HepG2 (cell line): ENCODE measurements at regions not wholly inside any gene's neighbourhood (a gene's known extent, or its start where the extent isn't known, plus 50 kb on each side); places are given as distances from the start of the nearest gene placed in this dataset.

ENCODE experiments used
- AGO2 ChIP-seq: fragments of 200-400 bp; formaldehyde crosslinking; optimal IDR thresholded peaks from 2 replicates; pipeline ENCODE3; 2017; ENCODE audit warnings: mild to moderate bottlenecking, low read depth, low read length, moderate library complexity
- AHDC1 ChIP-seq: sonication (generic); formaldehyde crosslinking; IDR thresholded peaks from 2 replicates; pipeline ENCODE4 v1.5.1; 2020; ENCODE audit warnings: mild to moderate bottlenecking, missing genetic modification reagents, borderline replicate concordance
- ASH2L ChIP-seq: fragments of 300-600, 200-600 bp; sonication (generic); IDR thresholded peaks from 2 replicates; pipeline ENCODE4 v1.7.0; 2017; ENCODE audit warnings: low read depth, mild to moderate bottlenecking, moderate library complexity, mixed read lengths, low read length; ENCODE audit not compliant: insufficient read length
- HMGXB4 ChIP-seq, 2 experiments: sonication (generic) in 1 of 2; formaldehyde crosslinking in 1 of 2; IDR thresholded peaks; 2 replicates each; pipeline versions ENCODE4 v1.4.0 to v1.6.1; 2018 to 2020; ENCODE audit warnings: missing genetic modification reagents in 2 of 2, borderline replicate concordance in 1 of 2, low read depth in 1 of 2, mild to moderate bottlenecking in 1 of 2, missing biosample characterization in 1 of 2
- ISL2 ChIP-seq: sonication (generic); formaldehyde crosslinking; IDR thresholded peaks from 2 replicates; pipeline ENCODE4 v1.5.0; 2020; ENCODE audit warnings: missing genetic modification reagents
- KAT2B ChIP-seq: fragments of 150-350 bp; IDR thresholded peaks from 2 replicates; pipeline ENCODE4 v1.6.1; 2014; ENCODE audit warnings: low read depth, low read length, borderline replicate concordance
- KMT2B ChIP-seq: IDR thresholded peaks from 2 replicates; pipeline ENCODE4 v1.6.1; 2016; ENCODE audit warnings: missing genetic modification reagents, missing compliant biosample characterization
- ONECUT2 ChIP-seq: sonication (generic); formaldehyde crosslinking; IDR thresholded peaks from 2 replicates; pipeline ENCODE4 v1.4.0; 2020; ENCODE audit warnings: missing genetic modification reagents
- PAX8 ChIP-seq: sonication (generic); formaldehyde crosslinking; IDR thresholded peaks from 2 replicates; pipeline ENCODE4 v1.8.0; 2022; ENCODE audit warnings: mild to moderate bottlenecking, missing genetic modification reagents, borderline replicate concordance
- PHF21A ChIP-seq: sonication (generic); formaldehyde crosslinking; IDR thresholded peaks from 2 replicates; pipeline ENCODE4 v1.5.0; 2020; ENCODE audit warnings: mild to moderate bottlenecking, missing genetic modification reagents
- RFX3 ChIP-seq: IDR thresholded peaks from 2 replicates; pipeline ENCODE4 v1.6.1; 2016; ENCODE audit warnings: missing biosample characterization, missing genetic modification reagents
- SAP130 ChIP-seq: IDR thresholded peaks from 2 replicates; pipeline ENCODE4 v1.6.1; 2016; ENCODE audit warnings: low read depth
- SOX5 ChIP-seq: IDR thresholded peaks from 2 replicates; pipeline ENCODE4 v1.6.1; 2016; ENCODE audit warnings: borderline replicate concordance
- SOX6 ChIP-seq, 2 experiments: fragments of 450-650 bp in 1 of 2; sonication (generic) in 1 of 2; formaldehyde crosslinking in 1 of 2; IDR thresholded peaks; 2 replicates each; pipeline versions ENCODE4 v1.4.0 to v1.6.1; 2017 to 2020; ENCODE audit warnings: antibody characterized with exemption in 1 of 2, mild to moderate bottlenecking in 1 of 2, missing genetic modification reagents in 1 of 2
- ZBTB43 ChIP-seq: sonication (generic); formaldehyde crosslinking; conservative IDR thresholded peaks from 2 replicates; pipeline ENCODE4 v1.4.0; 2020; ENCODE audit warnings: missing genetic modification reagents
- ZIK1 ChIP-seq: sonication (generic); formaldehyde crosslinking; IDR thresholded peaks from 2 replicates; pipeline ENCODE4 v1.5.0; 2020; ENCODE audit warnings: mild to moderate bottlenecking, low read depth, missing genetic modification reagents, borderline replicate concordance
- ZMYM2 ChIP-seq: sonication (generic); formaldehyde crosslinking; IDR thresholded peaks from 2 replicates; pipeline ENCODE4 v1.8.0; 2022; ENCODE audit warnings: mild to moderate bottlenecking, missing genetic modification reagents
- ZNF547 ChIP-seq: sonication (generic); formaldehyde crosslinking; IDR thresholded peaks from 2 replicates; pipeline ENCODE4 v1.5.1; 2020; ENCODE audit warnings: mild to moderate bottlenecking, missing genetic modification reagents
- ZNF709 ChIP-seq: sonication (generic); formaldehyde crosslinking; IDR thresholded peaks from 2 replicates; pipeline ENCODE4 v1.5.0; 2020; ENCODE audit warnings: mild to moderate bottlenecking, missing genetic modification reagents

GRCh38 chr20:12913781-12914443 lies 94.9 kb upstream of the SPTLC3 start (continued):
- no peak for TF ChIP-seq HMGXB4 (CRISPR knock-in tag; IDR thresholded peaks at IDR 0.05; ENCODE audit: borderline replicate concordance in 1 of 2, low read depth in 1 of 2)
- TF ChIP-seq ZNF709 (CRISPR knock-in tag) = no peak
- no peak for TF ChIP-seq ZBTB43 (CRISPR knock-in tag)
- no peak for TF ChIP-seq ZMYM2 (CRISPR knock-in tag)
- TF ChIP-seq KMT2B (CRISPR knock-in tag) = no peak
- TF ChIP-seq AHDC1 (CRISPR knock-in tag) = peak; percentile 70; the same call in 1 of the 2 replicates
- no peak for TF ChIP-seq PAX8
- TF ChIP-seq RFX3 (CRISPR knock-in tag) = no peak
- TF ChIP-seq AGO2 = no peak
- TF ChIP-seq ISL2 (CRISPR knock-in tag) = peak; percentile 63
- TF ChIP-seq SOX6 (IDR thresholded peaks at IDR 0.05) = no peak
- TF ChIP-seq SOX6 (CRISPR knock-in tag; IDR thresholded peaks at IDR 0.05) = peak; percentile 85
- 0 out of 2 replicates have a peak, but pooled peaks have one; percentile 6 for TF ChIP-seq PHF21A (CRISPR knock-in tag)
- peak; percentile 71; the same call in 1 of the 2 replicates for TF ChIP-seq KAT2B
- 0 out of 2 replicates have a peak, but pooled peaks have one; percentile 46 for TF ChIP-seq ONECUT2 (CRISPR knock-in tag)
- peak; percentile 94 for TF ChIP-seq SOX5
- no peak for TF ChIP-seq ZNF547 (CRISPR knock-in tag)
- peak; percentile 7; the same call in 1 of the 2 replicates for TF ChIP-seq SAP130 (CRISPR knock-in tag)
- no peak for TF ChIP-seq ZIK1 (CRISPR knock-in tag)
- TF ChIP-seq ASH2L = peak; percentile 46
